ENCODE measurements at regions not wholly inside any gene's neighbourhood (a gene's known extent, or its start where the extent isn't known, plus 50 kb on each side); places are given as distances from the start of the nearest gene placed in this dataset.

- no peak for TF ChIP-seq CTCF (IDR thresholded peaks at IDR 0.05)
- no peak for TF ChIP-seq POLR2A (IDR thresholded peaks at IDR 0.05)
These were observed 408.2 kb downstream of the AEBP2 start for GRCh38 chr12:19847294-19848059.
